ENCODE measurements at regions not wholly inside any gene's neighbourhood (a gene's known extent, or its start where the extent isn't known, plus 50 kb on each side); places are given as distances from the start of the nearest gene placed in this dataset.

DNA sequence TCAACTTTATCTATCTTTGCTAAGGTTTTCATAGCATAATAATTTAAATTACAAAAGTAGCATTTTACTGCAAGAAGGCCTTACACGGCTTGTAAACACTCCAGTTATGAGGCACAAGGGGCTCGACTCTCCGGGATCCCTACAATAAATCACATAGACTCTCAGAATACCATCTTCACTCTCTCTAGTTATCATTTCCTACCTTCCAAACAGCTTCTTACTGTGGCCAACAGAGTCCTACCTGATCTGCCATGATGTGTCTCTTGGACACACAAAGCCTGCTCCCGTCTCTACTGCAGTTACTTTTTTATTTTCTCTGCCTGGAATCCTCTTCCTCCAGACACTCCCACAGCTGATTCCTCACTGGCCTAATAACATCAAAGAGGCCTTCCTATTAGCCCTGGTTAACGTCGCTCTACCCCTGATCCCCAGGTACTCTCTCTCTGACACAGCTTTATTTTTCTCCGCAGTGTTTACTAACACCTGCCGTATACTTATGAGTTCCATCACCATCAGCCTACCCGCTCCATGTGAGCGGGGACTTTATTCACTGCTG lies 559.6 kb upstream of the DIPK2B start:
- TF ChIP-seq, protein P1, sequence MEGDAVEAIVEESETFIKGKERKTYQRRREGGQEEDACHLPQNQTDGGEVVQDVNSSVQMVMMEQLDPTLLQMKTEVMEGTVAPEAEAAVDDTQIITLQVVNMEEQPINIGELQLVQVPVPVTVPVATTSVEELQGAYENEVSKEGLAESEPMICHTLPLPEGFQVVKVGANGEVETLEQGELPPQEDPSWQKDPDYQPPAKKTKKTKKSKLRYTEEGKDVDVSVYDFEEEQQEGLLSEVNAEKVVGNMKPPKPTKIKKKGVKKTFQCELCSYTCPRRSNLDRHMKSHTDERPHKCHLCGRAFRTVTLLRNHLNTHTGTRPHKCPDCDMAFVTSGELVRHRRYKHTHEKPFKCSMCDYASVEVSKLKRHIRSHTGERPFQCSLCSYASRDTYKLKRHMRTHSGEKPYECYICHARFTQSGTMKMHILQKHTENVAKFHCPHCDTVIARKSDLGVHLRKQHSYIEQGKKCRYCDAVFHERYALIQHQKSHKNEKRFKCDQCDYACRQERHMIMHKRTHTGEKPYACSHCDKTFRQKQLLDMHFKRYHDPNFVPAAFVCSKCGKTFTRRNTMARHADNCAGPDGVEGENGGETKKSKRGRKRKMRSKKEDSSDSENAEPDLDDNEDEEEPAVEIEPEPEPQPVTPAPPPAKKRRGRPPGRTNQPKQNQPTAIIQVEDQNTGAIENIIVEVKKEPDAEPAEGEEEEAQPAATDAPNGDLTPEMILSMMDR (IDR thresholded peaks at IDR 0.05), result no peak
- no peak for TF ChIP-seq POLR2AphosphoS5 (IDR thresholded peaks at IDR 0.05; ENCODE audit: low read depth, low read length)
- TF ChIP-seq, protein P2, sequence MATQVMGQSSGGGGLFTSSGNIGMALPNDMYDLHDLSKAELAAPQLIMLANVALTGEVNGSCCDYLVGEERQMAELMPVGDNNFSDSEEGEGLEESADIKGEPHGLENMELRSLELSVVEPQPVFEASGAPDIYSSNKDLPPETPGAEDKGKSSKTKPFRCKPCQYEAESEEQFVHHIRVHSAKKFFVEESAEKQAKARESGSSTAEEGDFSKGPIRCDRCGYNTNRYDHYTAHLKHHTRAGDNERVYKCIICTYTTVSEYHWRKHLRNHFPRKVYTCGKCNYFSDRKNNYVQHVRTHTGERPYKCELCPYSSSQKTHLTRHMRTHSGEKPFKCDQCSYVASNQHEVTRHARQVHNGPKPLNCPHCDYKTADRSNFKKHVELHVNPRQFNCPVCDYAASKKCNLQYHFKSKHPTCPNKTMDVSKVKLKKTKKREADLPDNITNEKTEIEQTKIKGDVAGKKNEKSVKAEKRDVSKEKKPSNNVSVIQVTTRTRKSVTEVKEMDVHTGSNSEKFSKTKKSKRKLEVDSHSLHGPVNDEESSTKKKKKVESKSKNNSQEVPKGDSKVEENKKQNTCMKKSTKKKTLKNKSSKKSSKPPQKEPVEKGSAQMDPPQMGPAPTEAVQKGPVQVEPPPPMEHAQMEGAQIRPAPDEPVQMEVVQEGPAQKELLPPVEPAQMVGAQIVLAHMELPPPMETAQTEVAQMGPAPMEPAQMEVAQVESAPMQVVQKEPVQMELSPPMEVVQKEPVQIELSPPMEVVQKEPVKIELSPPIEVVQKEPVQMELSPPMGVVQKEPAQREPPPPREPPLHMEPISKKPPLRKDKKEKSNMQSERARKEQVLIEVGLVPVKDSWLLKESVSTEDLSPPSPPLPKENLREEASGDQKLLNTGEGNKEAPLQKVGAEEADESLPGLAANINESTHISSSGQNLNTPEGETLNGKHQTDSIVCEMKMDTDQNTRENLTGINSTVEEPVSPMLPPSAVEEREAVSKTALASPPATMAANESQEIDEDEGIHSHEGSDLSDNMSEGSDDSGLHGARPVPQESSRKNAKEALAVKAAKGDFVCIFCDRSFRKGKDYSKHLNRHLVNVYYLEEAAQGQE (IDR thresholded peaks at IDR 0.05; ENCODE audit: insufficient read depth in 1 of 2, low read depth in 2 of 2, low read length in 1 of 2), result no peak

Measured in Panc1 (cell line).